GDM1 (cell line): ENCODE measurements at regions not wholly inside any gene's neighbourhood (a gene's known extent, or its start where the extent isn't known, plus 50 kb on each side); places are given as distances from the start of the nearest gene placed in this dataset.

Experiments used
- DNase-seq: peaks from one replicate; lab custom pipeline; 2025; lab: John Stamatoyannopoulos, UW

DNA sequence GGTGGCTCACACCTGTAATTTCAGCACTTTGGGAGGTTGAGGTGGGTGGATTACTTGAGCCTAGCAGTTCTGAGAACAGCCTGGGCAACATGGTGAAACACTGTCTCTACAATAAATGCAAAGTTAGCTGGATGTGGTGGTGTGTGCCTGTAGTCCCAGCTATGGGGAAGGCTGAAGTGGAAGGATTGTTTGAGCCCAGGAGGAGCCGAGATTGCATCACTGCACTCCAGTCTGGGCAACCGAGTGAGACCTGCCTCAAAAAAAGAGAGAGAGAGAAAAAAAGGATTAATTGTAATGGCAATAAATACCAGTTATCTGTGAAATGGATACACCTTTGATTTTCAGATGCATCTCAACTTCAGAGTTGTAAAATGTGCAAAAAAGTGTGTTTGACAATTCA lies 58.8 kb downstream of the SPRY1 start:
- DNase-seq, result no peak

DNA sequence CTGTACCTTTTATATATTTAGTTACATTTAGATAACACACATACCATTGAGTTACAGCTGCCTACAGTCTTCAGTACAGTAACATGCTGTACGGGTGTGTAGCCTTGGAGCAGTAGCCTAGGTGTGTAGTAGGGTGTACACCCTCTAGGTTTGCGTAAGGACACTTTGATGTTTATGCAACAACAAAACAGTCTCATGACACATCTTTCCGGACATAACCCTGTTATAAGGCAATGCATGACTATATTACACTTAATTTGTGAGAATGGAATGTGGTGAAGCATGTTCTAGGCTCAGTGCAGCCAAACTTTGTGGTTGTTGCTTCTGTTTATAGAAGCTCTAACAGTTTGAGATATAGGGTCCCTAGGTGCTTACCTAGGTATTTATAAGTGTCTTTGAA lies 65.4 kb downstream of the SPRY1 start:
- no peak for DNase-seq

DNA sequence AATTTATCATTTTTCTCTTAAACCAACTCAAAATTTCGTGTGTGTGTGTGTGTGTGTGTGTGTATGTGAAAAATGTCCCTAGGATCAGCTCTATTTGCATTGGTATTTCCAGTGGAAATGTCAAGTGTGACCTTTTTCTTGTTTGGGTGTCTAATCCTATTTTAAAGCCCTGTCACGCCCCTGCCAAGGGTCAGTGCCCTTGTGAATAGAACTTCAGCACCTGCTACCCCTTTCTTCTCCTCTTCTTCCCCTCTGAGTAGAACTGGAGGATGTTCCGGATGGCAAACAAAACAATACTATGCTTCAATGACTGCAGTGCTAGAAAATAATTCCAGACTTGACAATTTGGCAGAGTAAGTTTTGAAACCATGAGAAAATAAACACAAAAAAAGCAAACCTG lies 67.3 kb downstream of the SPRY1 start:
- DNase-seq, result no peak

DNA sequence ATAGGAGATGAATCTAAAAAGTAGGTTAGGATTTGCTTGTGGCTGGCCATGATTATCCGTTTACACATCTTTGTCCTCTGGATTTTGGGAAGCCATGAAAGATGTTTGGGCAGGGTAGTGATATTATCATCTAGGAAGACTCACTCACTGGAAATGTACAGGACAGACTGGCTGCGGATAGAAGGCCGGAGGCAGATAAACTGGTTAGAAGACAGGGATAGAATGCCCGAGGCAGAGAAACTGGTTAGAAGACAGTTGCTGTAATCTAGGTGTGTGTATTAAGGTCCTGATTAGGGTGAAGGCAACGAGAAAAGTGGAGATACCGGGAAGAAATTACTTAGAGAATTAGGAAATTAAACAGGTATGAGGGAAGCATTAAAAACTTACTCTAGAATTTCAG lies 68.8 kb downstream of the SPRY1 start:
- no peak for DNase-seq

GRCh38 chr4:123466080-123466785 lies 69.6 kb downstream of the SPRY1 start:
- DNase-seq, result no peak

DNA sequence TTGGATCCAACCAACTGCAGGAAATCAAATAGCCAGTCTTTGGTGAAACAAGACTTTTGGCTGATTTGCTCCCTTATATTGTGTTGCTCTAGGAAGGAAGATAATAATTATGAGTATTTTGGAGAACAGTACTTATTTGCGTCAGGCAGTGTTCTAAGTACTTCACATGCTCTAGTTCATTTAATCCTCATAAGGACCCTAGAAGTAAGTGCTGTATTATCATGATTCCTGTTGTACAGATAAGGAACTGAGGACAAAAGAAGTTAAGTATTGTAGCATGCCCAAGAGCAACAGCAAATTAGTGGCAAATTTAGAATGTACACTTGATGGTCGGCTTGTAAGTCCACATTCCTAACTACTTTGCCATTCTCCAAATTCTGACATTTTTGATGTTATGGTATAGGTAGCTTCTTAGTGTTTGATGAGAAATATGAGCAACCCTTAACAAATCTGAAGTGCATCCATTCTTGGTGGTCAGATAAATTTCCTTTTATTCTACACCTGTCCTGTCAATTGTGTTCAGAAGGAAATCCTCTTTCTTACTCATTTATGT lies 72.0 kb downstream of the SPRY1 start:
- DNase-seq, result no peak

- no peak for DNase-seq
Observed at GRCh38 chr4:123469245-123469644, 72.7 kb downstream of the SPRY1 start.

DNA sequence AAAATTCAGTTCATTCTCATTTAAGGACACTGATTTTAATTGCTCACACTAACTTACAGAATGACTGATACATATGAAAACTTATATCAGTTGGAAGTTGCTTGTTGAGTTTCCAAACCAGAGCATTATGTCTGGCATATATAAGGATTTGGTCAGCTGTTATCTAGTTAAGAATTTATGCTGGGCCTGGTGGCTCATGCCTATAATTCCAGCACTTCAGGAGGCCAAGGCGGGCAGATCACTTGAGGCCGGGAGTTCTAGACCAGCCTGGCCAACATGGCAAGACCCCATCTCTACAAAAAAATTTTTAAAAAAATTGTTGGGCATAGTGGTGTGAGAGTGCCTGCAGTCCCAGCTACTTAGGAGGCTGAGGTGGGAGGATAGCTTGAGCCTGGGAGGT lies 73.1 kb downstream of the SPRY1 start:
- DNase-seq, result no peak

- no peak for DNase-seq
Observed at GRCh38 chr4:123470640-123471039, 74.0 kb downstream of the SPRY1 start.

- no peak for DNase-seq
Observed at GRCh38 chr4:123471655-123472369, 75.2 kb downstream of the SPRY1 start.

- no peak for DNase-seq
Observed at GRCh38 chr4:123474817-123475216, 78.2 kb downstream of the SPRY1 start.

DNA sequence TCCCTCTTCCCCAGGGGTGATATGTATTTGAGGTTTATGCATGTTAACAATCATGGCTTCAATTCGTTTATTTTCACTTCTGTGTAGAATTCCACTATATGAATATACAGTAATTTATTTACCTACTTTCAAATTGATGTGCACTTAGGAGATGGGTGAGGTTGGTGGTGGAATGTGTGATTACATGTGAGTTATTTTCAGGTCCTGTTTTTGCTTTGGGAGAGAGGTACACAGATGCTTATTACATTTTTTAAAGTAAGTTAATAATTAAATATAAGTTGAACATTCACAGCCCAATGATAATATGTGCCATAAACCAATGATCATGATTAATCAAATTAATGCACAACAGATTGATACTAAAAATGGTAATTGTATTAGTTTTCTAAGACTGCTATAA lies 79.5 kb downstream of the SPRY1 start:
- DNase-seq, result no peak

DNA sequence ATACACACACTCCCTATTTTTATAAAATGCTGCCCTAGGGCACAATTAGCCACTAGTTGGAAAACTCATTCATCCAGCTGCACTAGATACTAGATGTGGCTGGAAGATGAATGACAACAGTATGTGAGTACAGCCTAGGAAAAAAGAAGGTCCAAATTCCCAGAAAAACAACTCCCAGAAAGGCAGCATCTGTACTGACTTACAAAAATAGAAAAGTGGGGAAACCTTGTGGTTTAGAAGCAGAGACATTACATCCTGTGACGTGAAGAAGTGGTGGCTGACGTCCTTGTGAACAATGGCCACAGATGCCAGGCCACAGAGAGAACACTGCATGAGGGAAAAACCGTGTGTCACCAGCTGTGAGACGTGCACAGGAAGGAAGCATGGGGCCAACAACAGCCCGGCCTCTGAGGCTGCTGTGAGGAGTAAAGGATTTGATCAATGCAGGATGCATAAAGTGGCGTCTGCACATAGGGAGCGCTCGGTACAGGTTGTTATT lies 81.2 kb downstream of the SPRY1 start:
- peak; percentile 60 for DNase-seq

DNA sequence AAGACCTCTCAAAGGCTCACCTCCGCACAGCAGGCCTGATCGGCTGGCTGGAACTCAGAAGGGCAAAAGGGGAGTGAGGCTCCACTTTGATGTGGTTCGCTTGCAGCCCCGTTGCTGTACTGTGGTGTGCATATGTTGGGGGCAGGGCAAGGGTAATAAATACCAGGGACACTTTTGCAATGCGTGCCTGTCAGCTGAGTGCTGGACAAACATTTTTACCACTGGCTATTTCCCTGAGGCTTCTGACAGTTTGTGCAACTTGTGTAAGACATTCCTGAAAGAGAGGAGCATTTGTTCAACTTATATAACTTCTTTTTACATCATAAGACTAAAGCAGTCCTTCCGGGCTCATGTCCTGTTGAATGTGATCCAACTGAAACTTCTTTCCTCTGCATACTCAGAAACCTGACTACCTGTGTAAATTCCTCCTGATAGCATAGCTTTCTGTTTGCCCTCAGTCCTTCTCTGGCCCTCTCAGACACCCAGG lies 82.3 kb downstream of the SPRY1 start:
- DNase-seq, result no peak

DNA sequence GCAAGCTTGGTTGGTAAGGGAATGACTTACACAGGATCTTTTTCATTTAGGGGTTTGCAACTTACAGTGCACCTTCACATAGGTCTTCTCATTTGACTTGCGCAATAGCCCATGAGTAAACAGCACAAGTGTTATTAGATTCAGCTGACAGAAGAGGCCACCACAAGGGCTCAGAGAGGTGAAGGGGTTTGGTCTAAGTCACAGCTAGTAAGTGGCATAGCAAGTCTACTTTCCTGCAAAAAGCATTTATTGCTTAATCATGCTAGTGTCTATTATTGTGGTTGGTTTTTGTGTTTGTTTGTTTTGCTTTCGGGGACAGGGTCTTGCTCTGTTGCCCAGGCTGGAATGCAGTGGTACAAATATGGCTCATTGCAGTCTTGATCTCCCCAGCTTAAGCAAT lies 83.3 kb downstream of the SPRY1 start:
- no peak for DNase-seq

DNA sequence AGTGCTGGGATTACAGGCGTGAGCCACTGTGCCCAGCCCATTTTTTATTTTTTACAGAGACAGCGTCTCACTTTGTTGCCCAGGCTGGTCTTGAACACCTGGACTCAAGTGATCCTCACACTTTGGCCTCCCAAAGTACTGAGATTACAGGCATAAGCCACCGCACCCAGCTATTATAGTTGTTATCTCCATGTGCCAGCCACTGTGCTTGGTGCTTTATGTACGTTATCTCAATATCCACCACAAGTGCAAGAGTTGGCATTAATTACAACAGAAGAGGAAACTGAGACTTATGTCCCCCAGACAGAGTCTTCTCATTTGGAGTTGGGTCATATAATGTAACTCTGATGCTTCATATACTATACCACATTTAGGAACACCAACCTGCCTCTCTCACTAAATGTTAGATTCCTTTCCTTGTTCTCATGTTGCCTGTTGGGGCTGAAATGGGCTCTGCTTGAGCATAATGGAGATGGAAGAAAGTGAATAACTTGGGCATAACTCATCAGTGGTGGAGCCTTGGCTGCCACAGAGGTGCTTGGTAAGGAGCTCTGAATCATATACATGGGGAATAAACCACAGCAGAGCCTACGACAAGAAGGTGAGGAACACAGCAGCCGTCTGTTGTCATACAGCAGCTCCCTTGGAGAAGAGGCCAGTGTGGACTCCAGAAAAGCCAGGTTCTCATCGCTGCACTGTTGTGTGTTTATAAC lies 84.3 kb downstream of the SPRY1 start:
- DNase-seq, result no peak

DNA sequence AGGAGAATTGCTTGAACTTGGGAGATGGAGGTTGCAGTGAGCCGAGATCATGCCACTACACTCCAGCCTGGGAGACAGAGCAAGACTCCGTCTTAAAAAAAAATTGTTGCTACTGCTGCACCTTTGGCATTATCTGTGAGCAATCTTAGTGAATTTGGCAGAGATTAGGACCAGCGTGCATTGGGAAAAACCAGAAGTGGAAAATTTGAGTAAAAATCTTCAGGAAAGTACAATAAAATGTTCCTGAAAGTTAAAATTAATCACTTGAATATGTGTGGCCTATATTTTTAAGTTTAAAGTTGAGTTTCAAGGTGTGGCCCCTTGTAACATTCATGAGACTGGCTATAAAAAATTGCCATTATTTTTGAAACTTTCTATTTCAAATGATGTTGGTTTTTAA lies 85.1 kb downstream of the SPRY1 start:
- no peak for DNase-seq

GRCh38 chr4:123484291-123484926 lies 87.8 kb downstream of the SPRY1 start:
- no peak for DNase-seq

DNA sequence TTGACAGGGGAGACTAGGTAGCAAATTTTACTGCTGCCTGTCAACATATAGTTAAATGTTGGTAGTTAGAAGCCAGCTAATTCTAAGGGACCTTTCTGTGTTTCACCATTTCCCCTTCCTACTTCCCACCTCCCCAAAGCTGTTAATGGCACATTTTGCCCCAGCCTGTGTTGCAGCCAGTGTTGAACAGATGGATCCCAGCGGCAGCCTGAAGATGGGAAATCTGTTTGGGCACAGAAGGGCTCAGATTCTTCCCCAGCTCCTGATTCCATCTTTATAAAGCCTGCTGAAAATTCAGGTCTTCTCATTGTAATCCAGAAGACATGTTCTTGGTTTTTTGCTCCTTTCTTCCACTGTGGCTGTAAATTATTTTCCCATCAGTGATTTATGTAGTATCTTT lies 89.0 kb downstream of the SPRY1 start:
- no peak for DNase-seq

DNA sequence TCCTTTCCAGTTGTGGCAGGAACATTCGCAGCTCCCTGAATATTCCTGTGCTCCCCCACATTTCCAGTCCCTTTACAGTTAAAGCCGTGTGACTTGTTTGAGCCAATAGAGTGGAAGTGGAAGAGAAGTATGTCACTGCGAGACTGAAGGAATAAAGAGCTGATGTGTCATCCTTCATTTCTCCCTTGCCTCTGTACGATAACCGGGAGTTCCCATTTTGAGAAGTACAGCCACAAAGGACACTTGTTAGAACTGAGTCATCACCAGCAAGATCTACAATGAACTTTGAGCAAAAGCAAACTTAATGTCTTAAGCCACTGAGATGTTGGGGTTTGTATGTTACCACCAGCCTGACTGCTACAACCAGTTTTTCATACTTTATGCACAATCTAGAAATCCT lies 92.3 kb downstream of the SPRY1 start:
- DNase-seq, result peak; percentile 63

- no peak for DNase-seq
Observed at GRCh38 chr4:123495530-123495929, 98.9 kb downstream of the SPRY1 start.

DNA sequence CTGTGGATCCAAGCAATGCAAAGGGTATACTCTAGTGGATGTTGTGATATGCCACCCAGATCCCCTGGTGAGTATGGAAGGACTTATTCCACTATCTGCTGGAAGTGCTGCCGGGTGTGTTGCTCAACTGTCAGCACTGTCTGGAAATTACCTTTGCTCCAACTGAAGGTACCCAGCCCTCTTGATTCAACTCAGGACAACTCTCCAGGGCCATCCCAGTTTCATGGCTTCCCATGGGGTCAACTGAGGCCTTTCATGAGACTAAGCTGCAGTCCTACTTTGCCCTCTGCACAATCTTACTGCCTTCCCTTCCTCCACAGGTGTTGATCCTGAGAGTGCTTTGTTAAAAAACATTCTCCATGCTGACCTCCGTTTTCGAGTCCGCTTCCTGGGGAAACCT lies 99.8 kb downstream of the SPRY1 start:
- DNase-seq, result no peak
